CD4-positive, alpha-beta T cell (primary cell): ENCODE measurements at regions not wholly inside any gene's neighbourhood (a gene's known extent, or its start where the extent isn't known, plus 50 kb on each side); places are given as distances from the start of the nearest gene placed in this dataset.

Source experiments
- ATAC-seq: fragments of 200-7000 bp; cut with Tn5 transposase; one replicate; pipeline ENCODE4 v1.10.0; 2022; ENCODE audit warnings: mild to moderate bottlenecking; ENCODE audit not compliant: poor library complexity
- CTCF ChIA-PET: fragments of 350-600 bp; sonication (Branson Sonifier 250); formaldehyde crosslinking; loops from one replicate; lab custom pipeline; 2021; ENCODE audit warnings: antibody characterized with exemption, inconsistent platforms; lab: Charles Lee
- POLR2A ChIA-PET: fragments of 350-600 bp; sonication (Branson Sonifier 250); formaldehyde crosslinking; loops from one replicate; lab custom pipeline; 2021; ENCODE audit warnings: antibody characterized with exemption, inconsistent platforms; lab: Charles Lee
- DNase-seq, 14 experiments: peaks; one replicate each; pipeline ENCODE4 v3.0.0-alpha.2; 2013 to 2020; ENCODE audit warnings: mixed read lengths in 2 of 14
- H3K27ac ChIP-seq, 2 donors: one replicate each; pipeline versions ENCODE4 v1.5.1 to v1.7.0; 2013; ENCODE audit warnings: low read length in 2 of 2, low read depth in 1 of 2, mild to moderate bottlenecking in 1 of 2
- H3K27me3 ChIP-seq, 2 experiments: 1 replicate in 1 of 2; 2 replicates in 1 of 2; pipeline versions ENCODE4 v1.6.1 to v1.7.0; 2013; ENCODE audit warnings: low read length in 2 of 2, control low read depth in 1 of 2, mild to moderate bottlenecking in 1 of 2, moderate library complexity in 1 of 2; ENCODE audit not compliant: insufficient read depth in 2 of 2, control insufficient read depth in 1 of 2
- H3K36me3 ChIP-seq: one replicate; pipeline ENCODE4 v1.6.1; 2013; ENCODE audit warnings: low read length, control low read depth; ENCODE audit not compliant: insufficient read depth
- H3K4me1 ChIP-seq: one replicate; pipeline ENCODE4 v1.6.1; 2013; ENCODE audit warnings: low read length, control low read depth; ENCODE audit not compliant: insufficient read depth
- H3K4me3 ChIP-seq: one replicate; pipeline ENCODE4 v1.5.1; 2013; ENCODE audit warnings: mild to moderate bottlenecking, low read length, moderate library complexity
- H3K9me3 ChIP-seq, 2 experiments: 1 replicate in 1 of 2; 2 replicates in 1 of 2; pipeline versions ENCODE4 v1.6.1 to v1.7.0; 2013; ENCODE audit warnings: low read length in 2 of 2, mild to moderate bottlenecking in 2 of 2, control low read depth in 1 of 2, moderate library complexity in 1 of 2; ENCODE audit not compliant: control insufficient read depth in 1 of 2, insufficient read depth in 1 of 2
- H3K27ac Mint-ChIP-seq: one replicate; pipeline ENCODE4 v1.8.0; 2020; ENCODE audit warnings: mixed read lengths
- H3K27me3 Mint-ChIP-seq: one replicate; pipeline ENCODE4 v1.8.0; 2021; ENCODE audit warnings: mixed read lengths
- H3K36me3 Mint-ChIP-seq: one replicate; pipeline ENCODE4 v1.8.0; 2021; ENCODE audit warnings: low read depth, mixed read lengths
- H3K4me1 Mint-ChIP-seq: one replicate; pipeline ENCODE4 v1.8.0; 2021; ENCODE audit warnings: low read depth, mixed read lengths
- H3K4me3 Mint-ChIP-seq: one replicate; pipeline ENCODE4 v1.8.0; 2020; ENCODE audit warnings: mild to moderate bottlenecking, mixed read lengths
- H3K9me3 Mint-ChIP-seq: one replicate; pipeline ENCODE4 v1.8.0; 2020; ENCODE audit warnings: mixed read lengths
- CTCF ChIP-seq: fragments of 200-600 bp; IDR thresholded peaks from one replicate; pipeline ENCODE4 v1.8.0; 2022; ENCODE audit warnings: antibody characterized with exemption, mild to moderate bottlenecking
- intact Hi-C, 2 experiments: fragments of 100-400 bp; cut with DNase I in 1 of 2; cut with micrococcal nuclease in 1 of 2; formaldehyde crosslinking; loops; one replicate each; pipeline versions ENCODE4 v1.15.1 to v1.9.0; 2023 to 2025; cut with DNase I, micrococcal nuclease

- H3K36me3 Mint-ChIP-seq: no peaks in the 10 kb centered on the region
- no peak for TF ChIP-seq CTCF
- POLR2A ChIA-PET: no interaction called here
- Histone ChIP-seq H3K4me1 (no peaks in the 10 kb centered on the region), H3K9me3 (no peaks in the 10 kb centered on the region), H3K27ac (no peak overlapping the region), H3K4me3 (no peak overlapping the region), H3K36me3 (no peaks in the 10 kb centered on the region), H3K27me3 (no peaks in the 10 kb centered on the region)
- no peaks in the 10 kb centered on the region for H3K9me3 Mint-ChIP-seq
- no peaks in the 10 kb centered on the region for H3K4me1 Mint-ChIP-seq
- no peak overlapping the region for H3K27ac Mint-ChIP-seq
- no peaks in the 10 kb centered on the region for H3K27me3 Mint-ChIP-seq
- DNase-seq (no peak), ATAC-seq (no peak)
- no peak overlapping the region for H3K4me3 Mint-ChIP-seq
- intact Hi-C loops: no loop called here
- CTCF ChIA-PET: no interaction called here
These were observed 326.3 kb downstream of the RAPGEF2 start for GRCh38 chr4:159428975-159429692.

GRCh38 chr4:159429693-159430035 is 326.8 kb downstream of the RAPGEF2 start:
- Histone ChIP-seq H3K27me3 (no peaks in the 10 kb centered on the region), H3K9me3 (no peaks in the 10 kb centered on the region), H3K36me3 (no peaks in the 10 kb centered on the region), H3K4me3 (no peak overlapping the region), H3K4me1 (no peaks in the 10 kb centered on the region), H3K27ac (no peak overlapping the region)
- no peak for TF ChIP-seq CTCF
- no peaks in the 10 kb centered on the region for H3K36me3 Mint-ChIP-seq
- H3K27me3 Mint-ChIP-seq: no peaks in the 10 kb centered on the region
- H3K4me3 Mint-ChIP-seq: no peak overlapping the region
- DNase-seq (no peak), ATAC-seq (no peak)
- CTCF ChIA-PET: no interaction called here
- intact Hi-C loops: no loop called here
- POLR2A ChIA-PET: no interaction called here
- H3K27ac Mint-ChIP-seq: no peak overlapping the region
- no peaks in the 10 kb centered on the region for H3K4me1 Mint-ChIP-seq
- H3K9me3 Mint-ChIP-seq: no peaks in the 10 kb centered on the region

- Mint-ChIP-seq H3K4me3 (no peak overlapping the region), H3K27ac (no peak overlapping the region), H3K27me3 (no peaks in the 10 kb centered on the region), H3K36me3 (no peaks in the 10 kb centered on the region), H3K9me3 (no peaks in the 10 kb centered on the region), H3K4me1 (no peaks in the 10 kb centered on the region)
- H3K27ac ChIP-seq: no peak overlapping the region
- H3K4me1 ChIP-seq: peaks cover 3% of the 10 kb centered on the region
- ATAC-seq (no peak), DNase-seq (no peak)
- no peaks in the 10 kb centered on the region for H3K9me3 ChIP-seq
- no peak for TF ChIP-seq CTCF
- POLR2A ChIA-PET: no interaction called here
- intact Hi-C loops: no loop called here
- H3K4me3 ChIP-seq: no peak overlapping the region
- no peaks in the 10 kb centered on the region for H3K27me3 ChIP-seq
- CTCF ChIA-PET: no interaction called here
- H3K36me3 ChIP-seq: no peaks in the 10 kb centered on the region
These were observed 328.0 kb downstream of the RAPGEF2 start for GRCh38 chr4:159430896-159431295.
